WERI-Rb-1 (cell line): ENCODE measurements at regions not wholly inside any gene's neighbourhood (a gene's known extent, or its start where the extent isn't known, plus 50 kb on each side); places are given as distances from the start of the nearest gene placed in this dataset.

Experiments
- DNase-seq: peaks from one replicate; pipeline ENCODE4 v3.0.0-alpha.2; 2020
- H3K27ac ChIP-seq: fragments of 250-450 bp; sonication (Bioruptor Pico); 2 replicates; pipeline ENCODE4 v1.5.1; 2020; ENCODE audit warnings: mild to moderate bottlenecking, moderate library complexity
- H3K27me3 ChIP-seq: fragments of 250-450 bp; sonication (Bioruptor Pico); 2 replicates; pipeline ENCODE4 v1.5.1; 2021; ENCODE audit warnings: mild to moderate bottlenecking, low read depth, moderate library complexity; ENCODE audit not compliant: insufficient read depth, severe bottlenecking
- H3K36me3 ChIP-seq: fragments of 250-450 bp; sonication (Bioruptor Pico); 2 replicates; pipeline ENCODE4 v1.5.1; 2020; ENCODE audit warnings: mild to moderate bottlenecking, moderate library complexity
- H3K4me3 ChIP-seq: 2 replicates; pipeline ENCODE4 v1.5.1; 2011; ENCODE audit warnings: low read depth, mild to moderate bottlenecking, control low read depth, low read length
- H3K9me3 ChIP-seq: fragments of 250-450 bp; sonication (Bioruptor Pico); 2 replicates; pipeline ENCODE4 v1.5.1; 2021; ENCODE audit warnings: mild to moderate bottlenecking, moderate library complexity; ENCODE audit not compliant: severe bottlenecking
- TF ChIP-seq, protein P1 (sequence below): IDR thresholded peaks from 2 replicates; pipeline ENCODE4 v1.5.1; 2011; ENCODE audit warnings: low read depth, mild to moderate bottlenecking, control low read depth, inconsistent platforms, low read length

DNA sequence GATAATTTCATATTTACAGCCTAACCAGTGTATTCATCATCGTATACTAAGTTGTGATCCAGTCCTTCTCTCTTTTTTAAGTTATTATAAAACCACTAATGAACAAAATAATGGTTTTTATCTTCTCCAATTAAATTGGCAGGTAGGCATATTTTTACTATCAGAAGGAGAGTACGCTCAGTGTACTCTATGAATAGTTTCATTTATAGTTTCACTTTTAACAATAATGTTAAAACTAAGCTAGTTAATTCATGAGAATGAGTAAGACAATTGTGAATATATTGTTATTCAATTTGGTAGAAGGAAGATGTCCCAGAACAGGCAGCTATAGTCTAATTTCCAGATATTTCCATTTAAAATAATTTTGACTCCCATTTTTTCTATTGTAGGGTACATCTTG, 277.1 kb downstream of the RASSF9 start:
- Histone ChIP-seq H3K4me3 (no peak overlapping the region), H3K36me3 (no peaks in the 10 kb centered on the region), H3K9me3 (no peaks in the 10 kb centered on the region), H3K27me3 (no peaks in the 10 kb centered on the region), H3K27ac (no peak overlapping the region)
- no peak for DNase-seq
- TF ChIP-seq, protein P1, sequence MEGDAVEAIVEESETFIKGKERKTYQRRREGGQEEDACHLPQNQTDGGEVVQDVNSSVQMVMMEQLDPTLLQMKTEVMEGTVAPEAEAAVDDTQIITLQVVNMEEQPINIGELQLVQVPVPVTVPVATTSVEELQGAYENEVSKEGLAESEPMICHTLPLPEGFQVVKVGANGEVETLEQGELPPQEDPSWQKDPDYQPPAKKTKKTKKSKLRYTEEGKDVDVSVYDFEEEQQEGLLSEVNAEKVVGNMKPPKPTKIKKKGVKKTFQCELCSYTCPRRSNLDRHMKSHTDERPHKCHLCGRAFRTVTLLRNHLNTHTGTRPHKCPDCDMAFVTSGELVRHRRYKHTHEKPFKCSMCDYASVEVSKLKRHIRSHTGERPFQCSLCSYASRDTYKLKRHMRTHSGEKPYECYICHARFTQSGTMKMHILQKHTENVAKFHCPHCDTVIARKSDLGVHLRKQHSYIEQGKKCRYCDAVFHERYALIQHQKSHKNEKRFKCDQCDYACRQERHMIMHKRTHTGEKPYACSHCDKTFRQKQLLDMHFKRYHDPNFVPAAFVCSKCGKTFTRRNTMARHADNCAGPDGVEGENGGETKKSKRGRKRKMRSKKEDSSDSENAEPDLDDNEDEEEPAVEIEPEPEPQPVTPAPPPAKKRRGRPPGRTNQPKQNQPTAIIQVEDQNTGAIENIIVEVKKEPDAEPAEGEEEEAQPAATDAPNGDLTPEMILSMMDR, result no peak

DNA sequence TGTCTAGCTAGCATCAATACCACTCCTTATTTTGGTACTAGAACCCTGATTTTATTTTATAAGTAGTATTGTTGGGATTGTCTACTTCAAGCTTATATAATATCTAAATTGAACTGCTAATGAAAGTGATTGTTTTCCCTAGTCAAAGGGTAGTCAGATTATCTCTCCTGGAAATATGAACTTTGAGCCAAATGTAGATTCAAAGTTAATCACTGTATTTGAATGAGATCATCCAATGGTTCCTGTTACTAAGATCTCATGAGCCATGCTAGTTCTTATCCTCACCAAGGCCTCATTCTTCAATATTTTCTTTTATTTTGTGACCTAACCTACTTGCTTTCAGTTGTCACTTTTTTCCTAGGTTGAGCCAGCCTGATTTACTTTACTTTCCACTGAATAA, 276.7 kb downstream of the RASSF9 start:
- no peak for DNase-seq
- TF ChIP-seq, protein P1, result no peak
- Histone ChIP-seq H3K9me3 (no peaks in the 10 kb centered on the region), H3K4me3 (no peak overlapping the region), H3K27ac (no peak overlapping the region), H3K27me3 (no peaks in the 10 kb centered on the region), H3K36me3 (no peaks in the 10 kb centered on the region)

DNA sequence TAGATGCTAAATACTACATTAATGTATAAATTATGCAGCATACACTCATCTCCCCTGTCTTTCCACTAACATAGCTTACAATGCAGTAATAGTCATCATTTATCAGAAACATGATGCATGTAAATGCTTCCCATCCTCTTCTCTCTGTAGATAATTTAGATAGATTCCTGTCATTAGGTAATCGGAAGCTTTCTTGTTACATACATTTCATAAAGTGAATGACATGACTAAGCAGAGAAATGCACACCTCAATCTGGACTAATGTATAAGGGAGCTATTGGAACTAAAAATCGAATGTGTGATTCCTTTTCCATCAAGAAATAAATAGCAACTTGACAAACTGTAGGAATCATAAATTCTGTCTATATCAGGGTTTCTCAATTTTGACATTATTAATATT, 273.4 kb downstream of the RASSF9 start:
- Histone ChIP-seq H3K4me3 (no peak overlapping the region), H3K27ac (no peak overlapping the region), H3K27me3 (no peaks in the 10 kb centered on the region), H3K9me3 (no peaks in the 10 kb centered on the region), H3K36me3 (no peaks in the 10 kb centered on the region)
- no peak for DNase-seq
- TF ChIP-seq, protein P1, result no peak

DNA sequence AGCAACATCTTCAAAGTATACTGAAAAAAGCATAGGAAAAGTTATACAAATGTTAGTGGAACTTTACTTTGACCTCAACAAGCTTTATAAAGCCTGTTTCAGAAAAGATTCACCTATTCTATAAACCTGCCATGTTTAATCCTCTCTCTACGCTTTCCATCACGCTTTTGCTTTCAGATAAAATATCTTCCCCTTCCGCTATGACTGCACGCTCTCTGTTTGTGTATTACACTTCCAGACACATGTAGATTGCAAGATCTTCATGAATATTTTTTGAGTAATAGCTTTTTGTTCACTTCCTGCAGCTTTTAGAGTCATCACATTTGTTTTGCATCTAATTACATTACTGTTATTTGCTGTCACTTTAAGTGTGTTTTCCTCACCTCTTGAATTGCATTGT, 271.4 kb downstream of the RASSF9 start:
- no peaks in the 10 kb centered on the region for H3K9me3 ChIP-seq
- DNase-seq, result no peak
- H3K27me3 ChIP-seq, result no peaks in the 10 kb centered on the region
- no peak overlapping the region for H3K4me3 ChIP-seq
- TF ChIP-seq, protein P1, result no peak
- H3K36me3 ChIP-seq, result no peaks in the 10 kb centered on the region
- no peak overlapping the region for H3K27ac ChIP-seq

DNA sequence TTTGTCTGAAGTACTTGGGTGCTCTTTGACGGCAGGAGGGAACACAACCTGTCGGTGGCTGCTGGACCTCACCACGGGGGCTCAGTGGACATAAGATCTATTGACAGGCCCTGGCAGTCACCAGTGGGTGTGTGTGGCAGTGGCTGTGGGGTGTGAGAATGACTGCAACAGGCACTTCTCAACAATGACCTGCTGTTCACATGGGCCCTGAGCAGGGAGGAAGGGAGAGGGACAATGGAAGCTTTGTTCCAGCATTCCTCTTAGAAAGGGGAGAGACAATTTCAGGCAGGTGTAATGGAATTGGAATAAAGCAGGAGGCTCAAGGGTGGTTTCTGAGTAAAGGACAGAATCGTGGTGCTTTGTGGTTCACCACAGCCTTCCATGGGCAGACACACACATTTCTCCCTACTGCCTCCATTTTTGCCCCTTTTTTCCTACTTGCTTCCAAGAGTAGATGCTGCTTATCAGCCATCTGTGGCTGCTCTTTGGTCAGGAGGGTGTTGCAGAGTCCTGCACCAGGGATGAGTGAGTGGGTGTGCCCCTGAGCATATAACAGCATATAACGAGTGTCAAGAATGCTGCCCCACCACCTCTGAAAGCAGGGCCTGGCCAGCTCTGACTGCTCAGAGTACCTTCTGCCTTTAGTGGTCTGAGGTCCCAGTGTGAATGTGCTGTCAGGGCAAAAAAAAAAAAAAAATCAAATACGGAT, 267.7 kb downstream of the RASSF9 start:
- Histone ChIP-seq H3K27ac (no peak overlapping the region), H3K9me3 (no peaks in the 10 kb centered on the region), H3K27me3 (no peaks in the 10 kb centered on the region), H3K4me3 (no peak overlapping the region), H3K36me3 (no peaks in the 10 kb centered on the region)
- DNase-seq, result no peak
- TF ChIP-seq, protein P1, result no peak

DNA sequence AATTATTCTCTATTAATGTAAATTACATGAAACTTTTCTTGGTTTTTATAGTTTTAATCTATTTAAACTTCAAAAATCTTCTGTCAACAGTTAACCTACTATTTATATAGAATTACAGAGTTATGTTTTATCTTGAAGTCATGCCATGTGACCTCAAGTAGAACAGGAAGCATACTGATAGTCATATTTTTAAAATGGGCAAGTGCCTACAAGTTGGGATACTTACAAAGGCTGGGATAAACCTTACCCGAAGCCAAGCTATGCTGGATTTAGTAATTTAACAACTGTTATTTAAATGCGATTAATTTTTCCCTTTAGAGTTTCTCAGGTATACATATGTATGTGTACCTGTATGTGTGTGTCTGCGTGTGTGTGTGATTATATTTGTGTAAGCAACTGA, 266.9 kb downstream of the RASSF9 start:
- DNase-seq, result no peak
- Histone ChIP-seq H3K36me3 (no peaks in the 10 kb centered on the region), H3K27ac (no peak overlapping the region), H3K27me3 (no peaks in the 10 kb centered on the region), H3K4me3 (no peak overlapping the region), H3K9me3 (no peaks in the 10 kb centered on the region)
- TF ChIP-seq, protein P1, result no peak
